Non-pigmented ciliary epithelial cell (primary cell): ENCODE measurements at regions not wholly inside any gene's neighbourhood (a gene's known extent, or its start where the extent isn't known, plus 50 kb on each side); places are given as distances from the start of the nearest gene placed in this dataset.

Experiments
- DNase-seq: peaks from one replicate; pipeline ENCODE4 v3.0.0-alpha.2; 2010; ENCODE audit warnings: low read depth

GRCh38 chr2:13877571-13877970 is 754.9 kb upstream of the LRATD1 start:
- DNase-seq, result no peak

DNA sequence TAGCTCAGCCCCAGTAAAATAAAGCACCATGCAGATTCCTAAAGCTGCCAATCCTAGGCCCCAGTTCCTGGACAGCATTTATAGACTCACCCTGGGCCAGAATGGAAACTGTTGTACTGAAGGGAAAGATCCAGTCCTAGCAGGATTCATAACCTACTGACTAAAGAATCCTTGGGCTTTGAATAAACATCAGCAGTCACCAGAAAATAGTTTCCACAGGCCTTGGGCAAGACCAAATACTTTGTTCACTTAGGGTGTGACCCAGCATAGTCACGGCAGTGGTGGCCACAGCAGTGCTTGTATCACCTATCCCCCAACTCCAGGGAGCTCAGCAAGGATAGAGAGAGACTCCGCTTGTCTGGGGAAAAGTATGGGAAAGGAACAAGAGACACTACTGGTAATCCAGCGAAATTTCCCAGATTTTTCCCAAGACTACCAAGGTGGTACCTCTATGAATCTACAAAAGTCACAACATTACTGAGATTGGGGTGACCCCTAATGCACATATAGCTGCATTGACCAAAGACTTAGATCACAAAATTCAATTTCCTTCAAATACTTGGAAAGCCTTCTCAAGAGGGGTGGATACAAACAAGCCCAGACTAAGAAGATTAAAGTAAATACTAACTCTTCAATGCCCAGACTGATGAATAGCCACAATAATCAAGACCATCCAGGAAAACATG is 748.1 kb upstream of the LRATD1 start:
- no peak for DNase-seq

DNA sequence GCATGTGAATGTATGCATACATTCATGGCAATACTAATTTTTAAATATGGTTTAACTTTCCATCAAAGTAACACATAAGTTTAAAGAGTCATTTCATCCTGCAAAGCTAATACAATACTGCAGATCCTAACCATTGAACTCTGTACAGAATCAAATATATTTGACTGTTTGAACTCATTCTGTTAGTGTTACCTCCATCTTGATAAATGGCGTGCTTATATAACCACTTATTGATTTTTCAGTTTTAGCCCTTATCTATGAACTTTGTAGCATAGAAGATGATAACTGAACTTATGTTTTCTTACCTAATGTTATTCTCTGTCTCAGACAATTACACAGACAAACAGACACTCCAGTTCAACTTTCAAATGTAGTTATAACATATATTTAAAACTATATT is 731.0 kb upstream of the LRATD1 start:
- no peak for DNase-seq

GRCh38 chr2:13905831-13906230 is 726.7 kb upstream of the LRATD1 start:
- DNase-seq, result no peak

DNA sequence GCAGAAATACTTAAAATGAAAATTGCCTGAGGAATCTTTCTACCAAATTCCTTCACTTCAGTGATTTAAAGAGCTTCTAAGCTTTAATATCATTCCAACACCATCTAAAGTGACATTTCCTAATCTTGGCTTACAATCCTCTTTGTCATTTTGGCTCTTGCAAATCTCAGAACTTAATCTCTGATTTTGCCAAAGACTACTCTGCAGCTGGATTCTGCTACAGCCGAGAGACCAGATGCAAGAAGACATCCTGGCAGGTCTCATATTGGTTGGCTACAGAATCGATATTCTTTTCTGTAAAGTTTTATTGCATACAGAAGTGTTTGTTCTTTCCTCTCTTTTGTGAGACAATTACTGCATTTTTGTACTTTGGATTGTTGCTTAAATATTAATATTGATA is 716.5 kb upstream of the LRATD1 start:
- DNase-seq, result no peak

GRCh38 chr2:13917958-13918357 is 714.6 kb upstream of the LRATD1 start:
- DNase-seq, result no peak

DNA sequence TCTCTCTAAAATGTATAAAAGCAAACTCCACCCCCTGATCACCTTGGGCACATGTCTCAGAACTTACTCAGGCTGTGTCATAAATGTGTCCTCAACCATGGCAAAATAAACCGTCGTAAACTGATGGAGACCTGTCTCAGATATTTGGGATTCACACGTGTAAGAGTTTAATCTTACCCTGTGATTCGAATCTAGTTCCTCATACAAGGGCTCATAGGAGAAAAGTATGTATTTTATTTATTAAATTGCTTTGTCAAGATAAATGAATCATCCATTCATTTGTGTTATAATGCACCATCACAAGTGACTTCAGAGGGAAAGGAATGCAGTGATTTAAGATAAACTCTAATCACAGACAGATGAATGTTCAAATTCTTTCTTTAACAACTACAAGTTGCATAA is 712.5 kb upstream of the LRATD1 start:
- DNase-seq, result peak; percentile 34

DNA sequence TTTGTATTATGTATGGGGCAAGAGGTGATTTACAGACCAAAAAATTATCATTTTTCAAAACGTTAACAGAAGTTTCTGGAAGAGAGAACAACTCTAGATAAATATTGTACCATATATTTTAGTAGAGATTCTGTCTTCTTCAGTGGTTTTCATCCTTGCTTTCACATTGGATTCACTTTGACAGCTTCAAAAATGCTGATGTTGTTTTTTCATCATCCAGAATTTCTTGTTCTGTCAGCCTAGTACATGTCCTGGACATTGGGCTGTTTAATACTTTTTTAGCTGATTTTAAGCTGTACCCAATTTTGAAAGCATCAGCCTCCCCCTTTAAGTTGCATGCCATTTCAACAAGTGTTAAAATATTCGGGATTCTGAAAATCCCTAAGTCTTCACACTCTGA is 711.3 kb upstream of the LRATD1 start:
- no peak for DNase-seq

- DNase-seq, result no peak
Measured at GRCh38 chr2:13923823-13924222, 708.7 kb upstream of the LRATD1 start.

- no peak for DNase-seq
Measured at GRCh38 chr2:13942111-13942510, 690.4 kb upstream of the LRATD1 start.

DNA sequence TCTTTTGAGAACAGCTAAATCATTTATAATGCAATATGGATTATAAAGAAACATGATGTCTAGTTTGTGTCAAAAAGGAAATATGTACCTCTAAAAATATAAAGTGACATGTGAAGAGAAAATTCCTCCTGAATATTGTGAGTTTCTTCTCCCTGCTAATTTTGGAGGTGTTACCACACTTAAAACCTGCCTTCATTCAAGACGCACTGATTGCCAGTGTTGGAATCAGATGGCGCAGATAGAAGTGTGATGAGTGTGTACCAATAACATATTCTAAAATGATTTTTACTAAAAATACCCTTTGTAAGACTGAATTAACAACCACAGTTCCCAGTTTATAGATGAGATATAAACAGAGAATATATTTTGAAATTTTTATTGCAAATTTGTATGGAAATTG is 681.8 kb upstream of the LRATD1 start:
- no peak for DNase-seq

DNA sequence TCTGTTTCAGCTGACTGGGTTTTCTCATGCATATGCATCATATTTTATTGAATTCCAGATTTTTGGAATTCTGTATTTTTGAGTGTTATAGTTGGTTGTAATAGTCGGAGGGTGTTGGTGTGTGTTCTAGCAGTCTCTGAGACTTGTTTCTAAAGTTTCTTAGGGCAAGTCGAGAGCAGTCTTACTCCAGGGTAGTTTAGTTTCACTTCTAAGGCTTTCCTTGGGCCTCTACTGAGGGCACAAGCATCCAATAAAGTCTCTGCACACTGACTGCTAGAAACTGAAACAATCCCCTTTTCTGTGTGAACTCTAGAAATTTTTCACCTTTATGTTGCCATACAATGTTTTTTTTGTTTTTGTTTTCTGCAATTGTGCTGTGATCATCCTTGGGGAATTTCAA is 663.7 kb upstream of the LRATD1 start:
- no peak for DNase-seq

DNA sequence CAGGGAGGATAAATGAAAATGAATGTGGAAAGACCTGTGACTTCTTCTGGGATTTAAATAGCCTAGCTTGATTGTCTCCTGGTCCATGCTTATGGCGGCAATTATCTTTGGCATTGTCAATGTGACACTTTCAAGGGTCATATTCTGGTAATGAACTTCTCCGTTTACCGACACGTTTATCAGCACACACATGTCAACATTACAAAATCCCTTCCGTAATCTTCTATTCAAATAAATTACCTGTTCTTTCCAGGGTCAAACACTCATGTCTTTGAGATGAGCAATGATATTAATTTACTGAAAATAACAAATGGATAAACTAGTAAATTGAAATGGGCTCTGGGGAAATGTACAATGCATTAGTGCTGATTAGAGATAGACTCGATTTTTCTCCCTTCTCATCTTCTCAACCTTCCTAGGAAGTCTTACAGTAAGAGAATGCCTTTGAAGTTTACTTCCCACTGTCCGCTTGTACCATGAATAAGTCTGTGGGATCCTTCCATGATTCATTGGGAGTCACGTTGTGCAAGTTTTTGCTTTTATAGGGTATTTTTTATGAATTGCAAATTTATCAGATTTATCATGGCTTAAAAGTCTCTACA is 646.3 kb upstream of the LRATD1 start:
- no peak for DNase-seq

DNA sequence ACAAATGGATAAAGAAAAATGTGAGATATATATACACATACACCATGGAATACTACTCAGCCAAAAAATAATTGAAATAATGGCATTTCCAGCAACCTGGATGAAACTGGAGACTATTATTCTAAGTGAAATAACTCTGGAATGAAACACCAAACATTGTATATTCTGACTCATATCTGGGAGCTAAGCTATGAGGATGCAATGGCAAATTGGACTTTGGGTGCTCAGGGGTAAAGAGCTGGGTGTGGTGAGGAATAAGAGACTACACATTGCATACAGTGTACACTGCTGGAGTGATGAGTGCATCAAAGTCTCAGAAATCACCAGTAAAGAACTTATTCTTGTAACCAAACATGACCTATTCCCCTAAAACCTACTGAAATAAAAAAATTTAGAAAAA is 636.0 kb upstream of the LRATD1 start:
- no peak for DNase-seq

DNA sequence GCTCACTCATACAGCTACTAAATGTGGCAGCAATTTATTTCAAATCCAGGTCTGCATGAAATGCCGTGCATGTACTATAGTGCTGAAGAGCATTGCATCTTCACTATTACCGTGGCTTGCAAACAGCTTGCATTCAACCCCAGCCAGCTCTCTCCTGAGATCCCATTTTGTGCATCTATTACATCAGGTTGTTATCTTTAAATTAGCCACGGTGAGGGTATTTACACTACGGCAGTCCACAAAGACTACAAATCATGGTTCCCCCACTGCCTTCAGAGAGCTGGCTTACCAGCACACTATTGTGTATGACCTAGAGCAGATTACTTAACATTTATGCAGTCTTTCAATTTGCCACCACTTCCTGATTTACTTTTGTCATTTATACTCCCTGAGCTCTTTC is 621.3 kb upstream of the LRATD1 start:
- no peak for DNase-seq

- DNase-seq, result no peak
Measured at GRCh38 chr2:14015113-14015630, 617.3 kb upstream of the LRATD1 start.

- DNase-seq, result peak; percentile 11
Measured at GRCh38 chr2:14016289-14016955, 616.1 kb upstream of the LRATD1 start.

GRCh38 chr2:14018620-14019019 is 613.9 kb upstream of the LRATD1 start:
- DNase-seq, result no peak

DNA sequence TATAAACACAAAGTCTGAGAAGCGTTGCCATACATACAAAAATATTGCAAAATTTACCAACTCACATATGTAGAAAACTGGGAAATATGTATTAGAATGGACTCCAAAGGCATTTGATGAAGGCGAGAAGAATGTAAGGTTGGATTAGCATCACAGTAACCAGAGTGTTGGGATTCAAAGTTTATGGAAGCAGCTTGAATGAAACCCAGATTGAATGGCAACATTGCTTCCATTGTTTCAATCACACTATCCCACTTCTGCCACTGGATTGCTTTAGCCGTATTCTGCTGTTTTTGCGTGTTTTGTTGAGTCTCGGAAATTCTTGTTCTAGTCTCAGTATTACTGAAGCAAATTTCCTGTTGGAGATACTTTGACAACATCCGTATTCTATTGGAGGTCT is 609.0 kb upstream of the LRATD1 start:
- DNase-seq, result no peak

- DNase-seq, result no peak
Measured at GRCh38 chr2:14039134-14039533, 593.4 kb upstream of the LRATD1 start.

GRCh38 chr2:14047491-14047890 is 585.0 kb upstream of the LRATD1 start:
- DNase-seq, result no peak

- DNase-seq, result no peak
Measured at GRCh38 chr2:14051401-14051800, 581.1 kb upstream of the LRATD1 start.

GRCh38 chr2:14053105-14053504 is 579.4 kb upstream of the LRATD1 start:
- DNase-seq, result no peak
